ENCODE measurements at regions not wholly inside any gene's neighbourhood (a gene's known extent, or its start where the extent isn't known, plus 50 kb on each side); places are given as distances from the start of the nearest gene placed in this dataset.

GRCh38 chr5:169496878-169497277 is 86.7 kb upstream of the SPDL1 start:
- TF ChIP-seq POLR2A (IDR thresholded peaks at IDR 0.05): no peak
- no peak for TF ChIP-seq CTCF (IDR thresholded peaks at IDR 0.05)

All from thyroid gland (tissue), 4 donors.